Spinal cord (tissue), 9 donors: ENCODE measurements at regions not wholly inside any gene's neighbourhood (a gene's known extent, or its start where the extent isn't known, plus 50 kb on each side); places are given as distances from the start of the nearest gene placed in this dataset.
"Not testable (repeated sequence)": the region's sequence is repeated elsewhere in the genome, so short reads cannot be mapped to it uniquely, and the experiment has no call there.

ENCODE experiments used
- DNase-seq, 6 donors: peaks; one replicate each; pipeline versions ENCODE4 v3.0.0 to v3.0.0-alpha.2; 2013 to 2015; ENCODE audit warnings: low spot score in 6 of 6, low read depth in 4 of 6
- H3K27ac ChIP-seq: one replicate; pipeline ENCODE4 v1.5.1; 2013; ENCODE audit warnings: low read depth, low read length, control low read depth
- H3K27me3 ChIP-seq: one replicate; pipeline ENCODE4 v1.6.1; 2013; ENCODE audit warnings: low read length; ENCODE audit not compliant: control insufficient read depth, insufficient read depth
- H3K36me3 ChIP-seq: one replicate; pipeline ENCODE4 v1.6.1; 2013; ENCODE audit warnings: low read length; ENCODE audit not compliant: control insufficient read depth, insufficient read depth
- H3K4me1 ChIP-seq: one replicate; pipeline ENCODE4 v1.6.1; 2013; ENCODE audit warnings: low read length; ENCODE audit not compliant: control insufficient read depth, insufficient read depth
- H3K4me3 ChIP-seq: one replicate; pipeline ENCODE4 v1.5.1; 2013; ENCODE audit warnings: low read depth, low read length, control low read depth
- H3K9me3 ChIP-seq: one replicate; pipeline ENCODE4 v1.6.1; 2013; ENCODE audit warnings: low read length; ENCODE audit not compliant: control insufficient read depth, insufficient read depth
- WGBS: methylation state at CpG from one replicate; pipeline ENCODE4 v1.1.5; 2013; ENCODE audit warnings: missing lambda C conversion rate; ENCODE audit not compliant: insufficient coverage; 5-methylcytosine and 5-hydroxymethylcytosine counted together
- donor health status: healthy.

DNA sequence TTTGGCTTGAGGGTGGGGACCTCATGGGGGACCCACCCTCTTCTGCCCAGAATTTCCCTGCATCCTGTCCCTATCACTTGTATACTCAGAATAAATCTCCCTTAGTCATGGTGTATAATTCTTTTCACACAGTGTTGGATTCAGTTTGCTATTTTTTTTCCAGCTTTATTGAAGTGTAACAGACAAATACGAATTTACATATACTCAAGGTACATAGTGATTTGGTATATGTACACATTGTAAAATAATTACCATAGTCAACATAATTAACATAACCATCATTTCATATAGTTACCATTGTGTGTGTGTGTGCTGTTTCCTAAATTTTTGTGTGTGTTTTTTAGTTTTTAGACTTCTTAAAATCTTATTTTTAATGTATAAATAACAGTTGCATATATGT lies 269.9 kb downstream of the CNTNAP3 start:
- not testable (repeated sequence) for H3K4me1 ChIP-seq, H3K9me3 ChIP-seq, H3K27ac ChIP-seq, H3K4me3 ChIP-seq, DNase-seq, H3K27me3 ChIP-seq, H3K36me3 ChIP-seq
- no CpG with 5 or more reads among the region's 1 CpG for WGBS

DNA sequence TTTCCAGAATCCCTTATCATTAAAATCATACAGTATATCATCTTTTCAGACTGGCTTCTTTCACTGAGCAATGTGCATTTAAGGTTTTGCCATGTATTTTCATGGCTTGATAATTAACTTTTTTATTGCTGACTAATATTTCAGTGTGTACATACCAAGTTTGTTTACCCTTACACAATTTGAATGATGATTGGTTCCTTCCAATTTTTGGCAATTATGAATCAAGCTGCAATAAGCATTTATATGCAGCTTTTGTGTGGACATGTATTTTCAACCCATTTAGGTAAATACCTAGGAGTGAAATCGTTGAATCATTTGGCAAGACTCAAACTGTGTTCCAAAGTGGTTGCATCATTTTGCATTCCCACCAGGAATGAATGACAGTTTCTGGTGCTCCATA lies 272.8 kb downstream of the CNTNAP3 start:
- not testable (repeated sequence) for H3K4me1 ChIP-seq, DNase-seq, H3K27me3 ChIP-seq, H3K4me3 ChIP-seq, H3K9me3 ChIP-seq, H3K27ac ChIP-seq, H3K36me3 ChIP-seq
- WGBS: no CpG with 5 or more reads among the region's 1 CpG

DNA sequence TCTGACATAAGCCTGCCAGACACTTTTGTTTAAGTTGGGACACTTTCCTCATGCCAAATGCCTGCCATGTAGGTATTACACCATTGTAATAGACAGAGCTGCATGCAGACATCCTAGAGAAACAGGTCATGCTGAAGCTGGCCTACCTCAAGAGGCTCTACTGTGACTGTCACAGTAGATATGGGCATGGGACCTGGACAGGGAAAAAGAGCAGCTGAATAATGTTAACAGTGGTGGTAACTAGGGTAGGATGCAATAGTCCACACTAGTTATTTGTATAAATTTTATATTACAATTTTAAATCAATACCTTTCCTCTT lies 273.2 kb downstream of the CNTNAP3 start:
- not testable (repeated sequence) for H3K36me3 ChIP-seq, H3K27me3 ChIP-seq, DNase-seq, H3K4me3 ChIP-seq, H3K4me1 ChIP-seq, H3K9me3 ChIP-seq, H3K27ac ChIP-seq

DNA sequence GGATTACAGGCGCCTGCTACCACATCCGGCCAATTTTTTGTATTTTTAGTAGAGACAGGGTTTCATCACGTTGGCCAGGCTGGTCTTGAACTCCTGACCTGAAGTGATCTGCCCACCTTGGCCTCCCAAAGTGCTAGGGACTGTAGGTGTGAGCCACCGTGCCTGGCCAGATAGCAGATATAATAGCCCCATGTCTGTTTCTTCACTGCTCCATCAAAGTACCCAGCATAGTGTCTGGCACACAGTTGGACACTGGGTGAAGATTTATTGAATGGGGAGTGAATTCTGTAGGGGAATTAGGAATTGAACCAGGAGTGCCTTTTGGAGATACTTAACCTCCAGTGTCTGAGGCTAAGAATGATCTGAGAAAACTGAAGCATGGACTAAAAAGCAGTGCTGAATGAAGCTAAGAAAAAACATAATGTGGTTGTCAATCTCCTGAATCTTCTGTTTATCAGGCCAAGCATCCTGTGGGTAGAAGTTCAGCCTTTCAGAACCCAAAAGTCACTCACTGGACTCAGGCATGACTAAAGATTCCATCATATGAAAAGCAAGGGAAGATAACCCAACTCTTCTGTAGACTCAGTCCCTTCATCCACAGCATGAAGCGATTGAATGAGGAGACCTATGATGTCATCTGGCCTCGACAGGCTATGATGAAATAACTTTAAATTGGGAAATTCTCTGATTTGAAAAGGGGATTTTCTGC lies 273.7 kb downstream of the CNTNAP3 start:
- not testable (repeated sequence) for H3K27ac ChIP-seq, H3K4me3 ChIP-seq, H3K36me3 ChIP-seq, DNase-seq, H3K27me3 ChIP-seq, H3K9me3 ChIP-seq, H3K4me1 ChIP-seq
- WGBS: no CpG with 5 or more reads among the region's 6 CpGs

DNA sequence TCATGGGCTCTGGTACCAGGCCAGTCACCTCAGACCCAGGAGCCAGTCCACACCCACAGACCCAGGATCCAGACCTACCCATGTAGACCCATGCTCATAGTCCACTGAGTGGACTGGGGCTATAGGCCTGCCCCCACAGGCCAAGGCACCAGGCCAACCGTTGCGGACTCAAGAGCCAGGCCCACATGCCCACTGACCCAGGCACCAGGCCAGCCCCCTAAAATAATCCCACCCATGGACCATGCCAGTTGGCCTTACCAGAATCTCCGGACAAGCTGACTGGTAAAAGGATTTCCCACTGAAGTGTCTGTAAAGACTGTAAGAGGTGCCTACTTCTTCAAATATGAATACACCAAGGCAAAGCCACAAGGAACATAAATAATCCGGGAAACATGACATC lies 278.2 kb downstream of the CNTNAP3 start:
- not testable (repeated sequence) for H3K4me1 ChIP-seq, H3K27me3 ChIP-seq
- 92% methylated on average over 2 of the region's 4 CpGs for WGBS

DNA sequence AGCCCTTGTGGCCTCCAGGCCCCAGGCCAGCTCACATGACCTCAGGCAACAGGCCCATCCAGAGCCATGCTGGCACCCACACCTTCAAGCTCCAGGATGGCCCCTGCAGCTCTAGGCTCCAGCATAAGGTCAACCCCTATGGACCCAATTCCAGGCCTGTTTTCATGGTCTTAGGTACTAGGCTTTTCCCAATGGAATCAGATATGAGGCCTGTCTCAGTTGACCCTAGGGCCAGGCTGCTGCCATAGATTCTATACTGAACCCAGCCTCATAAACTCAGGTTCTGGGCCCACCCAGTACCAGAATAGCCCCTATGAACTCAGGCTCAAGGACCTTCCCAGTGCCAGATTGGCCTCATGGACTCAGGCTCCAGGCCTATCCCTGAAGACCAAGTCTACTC lies 278.6 kb downstream of the CNTNAP3 start:
- H3K36me3 ChIP-seq, H3K27me3 ChIP-seq, H3K4me3 ChIP-seq, H3K4me1 ChIP-seq, H3K9me3 ChIP-seq, DNase-seq, H3K27ac ChIP-seq: not testable (repeated sequence)

More for the DNA sequence above, 278.2 kb downstream of the CNTNAP3 start:
- not testable (repeated sequence) for H3K27ac ChIP-seq, H3K4me3 ChIP-seq, H3K9me3 ChIP-seq, H3K36me3 ChIP-seq, DNase-seq

DNA sequence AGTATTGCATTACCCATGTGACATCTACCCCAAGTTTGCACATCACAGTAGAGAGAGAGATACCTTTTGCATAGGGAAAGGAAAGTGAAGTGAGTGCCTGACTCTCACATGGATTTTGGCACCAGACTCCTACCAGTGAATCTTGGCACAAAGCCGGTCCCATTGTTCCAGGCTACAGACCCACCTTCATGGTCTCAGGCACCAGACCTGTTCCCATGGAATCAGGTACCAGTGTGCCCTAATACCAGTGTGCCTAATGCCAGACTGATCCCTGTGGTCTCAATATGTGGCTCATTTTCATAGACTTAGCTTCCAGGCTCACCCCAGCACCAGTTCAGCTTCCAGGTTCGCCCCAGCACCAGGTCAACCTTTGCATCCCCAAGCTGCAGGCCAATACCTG lies 279.1 kb downstream of the CNTNAP3 start:
- H3K4me3 ChIP-seq: not testable (repeated sequence)

GRCh38 chr9:39005736-39006135 lies 282.2 kb downstream of the CNTNAP3 start:
- H3K9me3 ChIP-seq, H3K4me1 ChIP-seq, DNase-seq, H3K4me3 ChIP-seq, H3K36me3 ChIP-seq, H3K27ac ChIP-seq, H3K27me3 ChIP-seq: not testable (repeated sequence)

More for the DNA sequence above, 279.1 kb downstream of the CNTNAP3 start:
- H3K27me3 ChIP-seq, DNase-seq, H3K4me1 ChIP-seq, H3K27ac ChIP-seq, H3K36me3 ChIP-seq, H3K9me3 ChIP-seq: not testable (repeated sequence)
- 100% methylated on average over 1 of the region's 2 CpGs for WGBS

- WGBS: 96% methylated on average over 6 of the region's 14 CpGs
- H3K27ac ChIP-seq, H3K27me3 ChIP-seq, H3K4me3 ChIP-seq, DNase-seq, H3K4me1 ChIP-seq, H3K9me3 ChIP-seq, H3K36me3 ChIP-seq: not testable (repeated sequence)
Observed at GRCh38 chr9:39001085-39001593, 281.2 kb upstream of the FAM240B start.

DNA sequence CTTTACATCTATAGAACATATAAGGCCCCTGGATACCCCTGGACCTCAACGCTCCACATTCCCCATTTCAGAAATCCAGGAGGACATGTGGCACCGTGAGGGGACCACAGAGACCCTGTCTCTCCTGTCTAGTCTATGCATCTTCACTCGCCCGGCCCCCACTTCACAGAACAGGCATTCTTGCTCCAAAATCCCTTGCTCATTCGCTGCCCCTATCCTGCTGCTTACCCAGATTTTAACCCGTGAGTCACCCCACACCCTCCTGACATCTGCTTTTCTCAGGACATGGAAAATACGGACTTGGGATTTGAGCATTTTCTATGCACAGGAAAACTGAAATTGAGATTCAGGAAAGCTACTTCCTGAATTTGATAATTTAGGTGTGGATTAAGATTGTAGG lies 279.3 kb upstream of the FAM240B start:
- not testable (repeated sequence) for H3K36me3 ChIP-seq, H3K9me3 ChIP-seq, H3K4me1 ChIP-seq, H3K4me3 ChIP-seq, H3K27me3 ChIP-seq, DNase-seq, H3K27ac ChIP-seq
- 64% methylated on average over 5 of the region's 7 CpGs for WGBS
